ENCODE measurements at regions not wholly inside any gene's neighbourhood (a gene's known extent, or its start where the extent isn't known, plus 50 kb on each side); places are given as distances from the start of the nearest gene placed in this dataset.

DNA sequence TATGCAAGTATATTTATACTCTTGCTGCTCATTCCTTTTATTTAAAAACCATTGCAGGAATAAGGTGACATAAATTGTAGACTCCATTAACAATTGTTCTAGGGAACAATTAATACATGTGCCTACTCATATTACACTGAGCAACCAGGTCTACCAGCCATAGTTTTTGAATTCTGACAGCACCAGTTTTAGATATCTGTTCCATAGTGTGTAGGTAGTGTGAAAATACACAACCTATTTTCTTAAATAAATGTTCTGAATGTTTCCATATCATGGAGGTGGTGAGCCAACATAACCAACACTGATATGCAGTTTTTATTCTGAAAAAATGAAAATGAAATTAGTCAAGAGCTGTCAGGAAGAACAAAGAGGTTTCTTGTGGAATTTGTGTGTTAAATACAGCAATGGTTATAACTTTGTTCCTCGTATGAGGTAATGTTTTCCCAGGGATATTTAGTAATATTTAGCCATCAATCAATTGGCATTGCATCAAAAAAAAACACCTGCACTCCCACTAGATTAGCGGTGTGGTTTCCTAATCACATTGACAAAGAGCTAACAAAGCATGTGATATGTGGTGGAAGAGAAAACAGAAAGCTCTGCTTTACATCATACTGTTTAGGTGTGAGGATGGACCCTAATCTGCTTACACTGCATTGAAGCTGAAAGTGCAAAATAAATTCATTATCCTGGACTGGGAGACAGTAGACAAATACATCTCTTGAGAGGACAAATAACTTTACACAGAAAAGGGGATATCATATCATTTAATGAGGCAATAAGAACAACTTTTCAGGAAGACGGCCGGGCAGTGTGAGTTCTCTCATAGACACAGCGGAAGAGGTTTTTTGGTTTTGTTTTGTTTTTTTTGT lies 369.5 kb upstream of the THBS1 start:
- no peaks in the 10 kb centered on the region for H3K4me1 ChIP-seq
- intact Hi-C loops (cut with DNase I; ENCODE audit: low total_unique reads) (no loop called here), in situ Hi-C loops (cut with MboI; ENCODE audit: low sequenced_read_pairs in 4 of 4) (no loop called here)
- no peak overlapping the region for H3K4me3 ChIP-seq
- ATAC-seq (no peak), DNase-seq (no peak)
- H3K9me3 ChIP-seq, result no peaks in the 10 kb centered on the region
- no peaks in the 10 kb centered on the region for H3K36me3 ChIP-seq
- TF ChIP-seq CTCF (IDR thresholded peaks at IDR 0.05 in 4 of 5, conservative IDR thresholded peaks at IDR 0.05 in 1 of 5), result no peak
- no peaks in the 10 kb centered on the region for H3K27me3 ChIP-seq
- H3K27ac ChIP-seq, result no peak overlapping the region

- no peaks in the 10 kb centered on the region for H3K36me3 ChIP-seq
- H3K4me3 ChIP-seq, result no peak overlapping the region
- H3K9me3 ChIP-seq, result no peaks in the 10 kb centered on the region
- intact Hi-C loops (cut with DNase I; ENCODE audit: low total_unique reads) (no loop called here), in situ Hi-C loops (cut with MboI; ENCODE audit: low sequenced_read_pairs in 4 of 4) (no loop called here)
- TF ChIP-seq CTCF (IDR thresholded peaks at IDR 0.05 in 4 of 5, conservative IDR thresholded peaks at IDR 0.05 in 1 of 5) (no peak), POLR2A (IDR thresholded peaks at IDR 0.05) (no peak)
- DNase-seq, result no peak
- H3K27me3 ChIP-seq, result no peaks in the 10 kb centered on the region
- ATAC-seq, result no peak
- no peak overlapping the region for H3K27ac ChIP-seq
- H3K4me1 ChIP-seq, result no peaks in the 10 kb centered on the region
Observed at GRCh38 chr15:39213385-39213840, 367.5 kb upstream of the THBS1 start.

- Histone ChIP-seq H3K4me1 (no peaks in the 10 kb centered on the region), H3K27me3 (no peaks in the 10 kb centered on the region), H3K36me3 (no peaks in the 10 kb centered on the region), H3K27ac (no peak overlapping the region), H3K4me3 (no peak overlapping the region), H3K9me3 (no peaks in the 10 kb centered on the region)
- TF ChIP-seq POLR2A (IDR thresholded peaks at IDR 0.05) (no peak), CTCF (IDR thresholded peaks at IDR 0.05 in 4 of 5, conservative IDR thresholded peaks at IDR 0.05 in 1 of 5) (no peak)
- in situ Hi-C loops (cut with MboI; ENCODE audit: low sequenced_read_pairs in 4 of 4), result no loop called here
- ATAC-seq (no peak), DNase-seq (no peak)
- intact Hi-C loops (cut with DNase I; ENCODE audit: low total_unique reads), result no loop called here
Observed at GRCh38 chr15:39215015-39215414, 365.9 kb upstream of the THBS1 start.

DNA sequence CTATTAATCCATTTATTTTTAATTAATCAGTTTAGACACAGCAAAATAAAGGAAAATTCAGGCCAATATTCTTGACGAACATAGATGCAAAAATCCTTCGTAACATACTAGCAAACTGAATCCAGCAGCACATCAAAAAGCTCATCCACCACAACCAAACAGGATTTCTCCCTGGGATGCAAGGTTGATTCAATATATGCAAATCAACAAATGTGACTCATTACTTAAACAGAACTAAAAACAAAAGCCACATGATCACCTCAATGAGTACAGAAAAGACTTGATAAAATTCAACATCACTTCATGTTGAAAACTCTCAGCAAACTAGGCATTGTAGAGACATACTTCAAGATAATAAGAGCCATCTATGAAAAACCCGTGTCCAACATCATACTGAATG lies 364.1 kb upstream of the THBS1 start:
- TF ChIP-seq POLR2A (IDR thresholded peaks at IDR 0.05), result no peak
- TF ChIP-seq CTCF (IDR thresholded peaks at IDR 0.05 in 4 of 5, conservative IDR thresholded peaks at IDR 0.05 in 1 of 5), result no peak
- no peak overlapping the region for H3K4me3 ChIP-seq
- DNase-seq (no peak), ATAC-seq (no peak)
- in situ Hi-C loops (cut with MboI; ENCODE audit: low sequenced_read_pairs in 4 of 4), result no loop called here
- no peaks in the 10 kb centered on the region for H3K4me1 ChIP-seq
- H3K9me3 ChIP-seq, result no peaks in the 10 kb centered on the region
- intact Hi-C loops (cut with DNase I; ENCODE audit: low total_unique reads), result no loop called here
- no peaks in the 10 kb centered on the region for H3K27me3 ChIP-seq
- H3K36me3 ChIP-seq, result no peaks in the 10 kb centered on the region
- H3K27ac ChIP-seq, result no peak overlapping the region
